ENCODE measurements at regions not wholly inside any gene's neighbourhood (a gene's known extent, or its start where the extent isn't known, plus 50 kb on each side); places are given as distances from the start of the nearest gene placed in this dataset.
"Not testable (repeated sequence)": the region's sequence is repeated elsewhere in the genome, so short reads cannot be mapped to it uniquely, and the experiment has no call there.

DNA sequence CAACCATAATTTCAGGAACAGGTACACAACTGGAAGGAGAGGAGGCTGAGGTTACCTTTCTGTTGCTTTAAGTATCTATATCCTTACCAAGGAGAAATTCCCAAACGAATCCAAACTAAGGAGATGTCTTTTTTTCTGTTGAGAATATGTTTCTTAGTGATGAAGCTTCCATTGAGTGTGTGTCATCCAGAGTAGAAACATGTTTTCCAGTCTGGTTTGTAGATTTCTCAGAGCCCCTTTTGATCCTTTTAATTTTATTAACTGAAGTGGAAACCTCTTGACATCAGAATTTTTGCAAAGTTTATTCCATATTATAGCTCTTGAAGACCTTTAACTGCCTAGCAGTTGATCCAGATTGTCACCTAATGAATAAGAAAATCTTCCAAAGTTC is 207.1 kb upstream of the FERD3L start:
- ATAC-seq (no peak), DNase-seq (no peak)
- Histone ChIP-seq H3K27me3 (no peaks in the 10 kb centered on the region), H3K36me3 (no peaks in the 10 kb centered on the region), H3K4me1 (no peaks in the 10 kb centered on the region), H3K4me3 (no peak overlapping the region), H3K27ac (no peak overlapping the region), H3K9me3 (no peaks in the 10 kb centered on the region)
- TF ChIP-seq, protein P1, sequence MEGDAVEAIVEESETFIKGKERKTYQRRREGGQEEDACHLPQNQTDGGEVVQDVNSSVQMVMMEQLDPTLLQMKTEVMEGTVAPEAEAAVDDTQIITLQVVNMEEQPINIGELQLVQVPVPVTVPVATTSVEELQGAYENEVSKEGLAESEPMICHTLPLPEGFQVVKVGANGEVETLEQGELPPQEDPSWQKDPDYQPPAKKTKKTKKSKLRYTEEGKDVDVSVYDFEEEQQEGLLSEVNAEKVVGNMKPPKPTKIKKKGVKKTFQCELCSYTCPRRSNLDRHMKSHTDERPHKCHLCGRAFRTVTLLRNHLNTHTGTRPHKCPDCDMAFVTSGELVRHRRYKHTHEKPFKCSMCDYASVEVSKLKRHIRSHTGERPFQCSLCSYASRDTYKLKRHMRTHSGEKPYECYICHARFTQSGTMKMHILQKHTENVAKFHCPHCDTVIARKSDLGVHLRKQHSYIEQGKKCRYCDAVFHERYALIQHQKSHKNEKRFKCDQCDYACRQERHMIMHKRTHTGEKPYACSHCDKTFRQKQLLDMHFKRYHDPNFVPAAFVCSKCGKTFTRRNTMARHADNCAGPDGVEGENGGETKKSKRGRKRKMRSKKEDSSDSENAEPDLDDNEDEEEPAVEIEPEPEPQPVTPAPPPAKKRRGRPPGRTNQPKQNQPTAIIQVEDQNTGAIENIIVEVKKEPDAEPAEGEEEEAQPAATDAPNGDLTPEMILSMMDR (IDR thresholded peaks at IDR 0.05): no peak
- intact Hi-C loops (cut with DNase I): no loop called here

DNA sequence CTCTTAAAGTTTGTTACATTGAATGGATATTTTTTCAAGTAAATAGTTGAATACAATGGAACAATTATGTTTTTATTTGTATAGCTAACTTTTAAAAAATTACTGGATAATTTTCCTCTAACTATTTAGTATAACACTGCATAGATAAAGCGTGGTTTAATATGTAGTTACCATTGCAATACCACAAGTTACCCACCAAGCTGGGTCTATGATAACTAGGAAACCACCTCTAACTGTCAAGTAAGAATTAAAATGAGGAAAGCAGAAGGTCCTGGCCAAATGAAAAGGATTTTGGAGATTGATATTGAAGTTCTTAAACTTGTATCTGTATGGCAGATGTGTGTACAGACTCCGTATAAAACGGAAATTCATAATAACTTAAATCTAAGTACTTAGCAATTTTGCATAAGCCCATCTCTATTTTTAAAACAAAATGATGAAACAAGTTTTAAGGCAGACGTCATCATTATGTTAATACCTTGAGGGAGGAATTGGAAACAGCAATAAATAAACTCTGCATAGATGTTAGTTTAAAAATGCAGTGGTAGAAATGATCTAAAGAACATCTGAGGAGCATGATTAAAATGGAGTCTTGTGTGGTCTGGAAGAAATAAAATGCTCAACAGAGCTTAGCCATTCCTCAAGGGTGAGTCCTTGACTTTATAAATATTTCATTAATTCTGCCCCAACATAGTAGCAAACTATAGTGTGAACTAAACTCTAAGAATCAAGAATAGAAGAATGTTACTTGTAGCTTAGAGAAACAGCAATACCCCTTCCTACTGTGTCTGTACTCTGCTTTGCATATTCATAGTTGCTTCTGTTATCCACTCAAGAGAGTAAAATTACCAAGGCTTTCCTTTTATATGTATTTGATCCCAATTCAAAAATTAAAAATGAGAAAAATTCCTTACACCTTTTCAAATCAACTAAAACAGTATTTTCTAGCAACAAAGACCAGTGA is 206.4 kb upstream of the FERD3L start:
- no peaks in the 10 kb centered on the region for H3K9me3 ChIP-seq

DNA sequence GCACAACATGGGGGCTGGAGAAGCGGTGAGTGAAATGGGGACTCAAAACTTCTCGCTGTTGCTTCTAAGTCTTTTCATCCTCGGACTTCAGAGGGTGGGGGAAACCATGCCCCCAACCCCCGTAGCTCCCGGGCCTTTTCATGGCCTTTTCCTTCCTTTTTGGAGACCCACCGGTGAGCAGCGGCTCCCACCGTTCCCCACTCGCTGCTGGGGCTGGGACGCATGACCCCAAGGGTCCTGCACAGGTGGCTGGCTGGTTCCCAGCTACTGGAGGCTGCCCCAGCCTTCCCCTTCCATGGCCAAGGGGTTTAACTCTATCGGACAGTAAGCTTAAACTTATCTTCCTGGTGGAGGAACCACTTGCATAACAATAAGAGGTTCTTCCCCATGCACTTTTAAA is 194.3 kb upstream of the FERD3L start:
- ATAC-seq: no peak
- no peaks in the 10 kb centered on the region for H3K36me3 ChIP-seq
- no peaks in the 10 kb centered on the region for H3K27me3 ChIP-seq
- peak in 1 of 4 donors; percentile 31 for DNase-seq
- no peak overlapping the region for H3K4me3 ChIP-seq
- H3K9me3 ChIP-seq: peaks cover 0 to 10% of the 10 kb centered on the region in 2 donors
- H3K27ac ChIP-seq: no peak overlapping the region
- TF ChIP-seq, protein P1 (IDR thresholded peaks at IDR 0.05): no peak
- no peaks in the 10 kb centered on the region for H3K4me1 ChIP-seq
- intact Hi-C loops (cut with DNase I): no loop called here

More for the DNA sequence above, 206.4 kb upstream of the FERD3L start:
- no peak for DNase-seq
- Histone ChIP-seq H3K4me1 (no peaks in the 10 kb centered on the region), H3K27ac (no peak overlapping the region), H3K27me3 (no peaks in the 10 kb centered on the region), H3K4me3 (no peak overlapping the region), H3K36me3 (no peaks in the 10 kb centered on the region)
- TF ChIP-seq, protein P1 (IDR thresholded peaks at IDR 0.05): no peak
- no peak for ATAC-seq
- intact Hi-C loops (cut with DNase I): no loop called here

DNA sequence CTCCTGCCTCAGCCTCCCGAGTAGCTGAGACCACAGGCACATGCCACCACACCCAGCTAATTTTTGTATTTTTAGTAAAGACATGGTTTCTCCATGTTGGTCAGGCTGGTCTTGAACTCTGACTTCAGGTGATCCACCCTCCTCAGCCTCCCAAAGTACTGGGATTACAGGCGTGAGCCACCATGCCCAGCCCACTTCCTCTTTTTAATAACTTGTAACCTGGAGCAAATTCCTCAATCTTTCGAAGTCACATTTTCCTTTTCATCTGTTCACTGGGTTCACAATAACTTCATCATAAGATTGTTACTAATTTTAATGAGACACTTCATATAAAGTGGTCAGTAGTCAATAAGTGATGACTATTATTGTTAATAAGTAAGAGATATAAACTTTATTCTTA is 193.3 kb upstream of the FERD3L start:
- ATAC-seq; DNase-seq; intact Hi-C loops (cut with DNase I); H3K27me3 ChIP-seq; H3K4me3 ChIP-seq; H3K4me1 ChIP-seq; H3K36me3 ChIP-seq; H3K27ac ChIP-seq: not testable (repeated sequence)
- H3K9me3 ChIP-seq: peaks cover 0 to 10% of the 10 kb centered on the region in 2 donors

DNA sequence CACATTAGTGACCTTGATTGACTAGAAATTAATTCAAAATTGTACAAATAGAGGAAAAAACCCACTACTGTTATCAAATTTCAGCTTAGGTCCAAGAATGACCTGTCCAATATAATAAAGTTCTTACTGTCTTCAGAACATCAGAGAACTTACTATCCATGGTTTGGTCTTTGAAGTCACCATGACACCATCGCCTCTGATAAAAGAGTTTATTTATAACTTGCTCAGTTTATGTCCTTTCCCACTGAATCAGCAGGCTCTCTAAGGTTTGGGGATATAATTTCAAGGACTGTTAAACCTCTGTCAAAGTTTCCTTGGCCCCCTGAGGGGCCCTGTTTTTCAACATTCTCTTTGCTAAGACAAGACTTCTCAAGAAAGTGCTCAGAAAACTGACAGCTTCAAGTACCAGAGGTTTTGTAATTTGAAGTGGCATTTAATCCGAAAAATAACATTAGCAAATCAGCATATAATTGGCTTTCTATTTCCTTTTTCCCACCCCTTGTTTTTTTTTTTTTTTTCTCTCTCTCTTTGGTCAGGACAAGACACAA is 191.7 kb upstream of the FERD3L start:
- TF ChIP-seq, protein P1 (IDR thresholded peaks at IDR 0.05): no peak
- intact Hi-C loops (cut with DNase I): no loop called here
- no peak for ATAC-seq
- no peaks in the 10 kb centered on the region for H3K36me3 ChIP-seq
- no peaks in the 10 kb centered on the region for H3K27me3 ChIP-seq
- no peak overlapping the region for H3K4me3 ChIP-seq
- no peak for DNase-seq
- H3K9me3 ChIP-seq: peaks cover 0 to 10% of the 10 kb centered on the region in 2 donors
- no peaks in the 10 kb centered on the region for H3K4me1 ChIP-seq
- no peak overlapping the region for H3K27ac ChIP-seq

Data from left lung (tissue), 4 donors.